ENCODE measurements at regions not wholly inside any gene's neighbourhood (a gene's known extent, or its start where the extent isn't known, plus 50 kb on each side); places are given as distances from the start of the nearest gene placed in this dataset.

DNA sequence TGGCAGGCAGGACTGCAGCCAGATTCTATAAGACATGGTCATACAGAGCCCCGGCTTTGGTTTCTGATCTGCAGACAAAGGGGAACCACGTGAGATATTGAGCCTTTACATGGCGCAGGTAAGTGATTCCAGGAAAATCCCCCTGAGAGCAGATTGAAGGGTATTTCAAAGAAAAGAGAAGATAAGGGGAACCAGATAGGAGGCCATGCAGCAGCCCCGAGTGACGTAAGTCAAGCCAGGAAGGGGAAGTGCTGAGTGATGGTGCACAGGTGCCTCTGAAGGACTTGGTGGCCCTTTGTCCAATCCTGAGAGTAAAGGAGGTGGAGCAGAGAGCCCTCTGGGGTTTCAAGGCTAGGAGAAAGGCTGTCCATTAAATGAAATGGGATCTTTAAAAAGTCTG is 329.0 kb downstream of the ACTR3B start:
- Histone ChIP-seq H3K27ac (ENCODE audit: low read length) (no peak overlapping the region), H3K9me3 (ENCODE audit: control insufficient read depth, insufficient read depth, low read depth, low read length) (no peaks in the 10 kb centered on the region), H3K36me3 (ENCODE audit: control insufficient read depth, insufficient read depth, low read length) (no peaks in the 10 kb centered on the region), H3K27me3 (ENCODE audit: control insufficient read depth, insufficient read depth, low read length) (peaks cover 11% of the 10 kb centered on the region; the same call in 1 of the 2 replicates), H3K4me3 (ENCODE audit: low read depth in 2 of 2, low read length in 2 of 2) (no peak overlapping the region), H3K4me1 (ENCODE audit: control insufficient read depth, insufficient read depth, low read length) (no peaks in the 10 kb centered on the region)
- in situ Hi-C loops (cut with HindIII; ENCODE audit: low pct_unique_long_range_greater_than_20kb, low sequenced_read_pairs) = no loop called here
- TF ChIP-seq SIN3A (IDR thresholded peaks at IDR 0.05; ENCODE audit: borderline replicate concordance, insufficient read depth, low read depth, low read length) (no peak), TCF7L2 (IDR thresholded peaks at IDR 0.05; ENCODE audit: low read depth, low read length) (no peak), POLR2AphosphoS5 (IDR thresholded peaks at IDR 0.05; ENCODE audit: low read depth, low read length) (no peak)
- TF ChIP-seq, protein P1, sequence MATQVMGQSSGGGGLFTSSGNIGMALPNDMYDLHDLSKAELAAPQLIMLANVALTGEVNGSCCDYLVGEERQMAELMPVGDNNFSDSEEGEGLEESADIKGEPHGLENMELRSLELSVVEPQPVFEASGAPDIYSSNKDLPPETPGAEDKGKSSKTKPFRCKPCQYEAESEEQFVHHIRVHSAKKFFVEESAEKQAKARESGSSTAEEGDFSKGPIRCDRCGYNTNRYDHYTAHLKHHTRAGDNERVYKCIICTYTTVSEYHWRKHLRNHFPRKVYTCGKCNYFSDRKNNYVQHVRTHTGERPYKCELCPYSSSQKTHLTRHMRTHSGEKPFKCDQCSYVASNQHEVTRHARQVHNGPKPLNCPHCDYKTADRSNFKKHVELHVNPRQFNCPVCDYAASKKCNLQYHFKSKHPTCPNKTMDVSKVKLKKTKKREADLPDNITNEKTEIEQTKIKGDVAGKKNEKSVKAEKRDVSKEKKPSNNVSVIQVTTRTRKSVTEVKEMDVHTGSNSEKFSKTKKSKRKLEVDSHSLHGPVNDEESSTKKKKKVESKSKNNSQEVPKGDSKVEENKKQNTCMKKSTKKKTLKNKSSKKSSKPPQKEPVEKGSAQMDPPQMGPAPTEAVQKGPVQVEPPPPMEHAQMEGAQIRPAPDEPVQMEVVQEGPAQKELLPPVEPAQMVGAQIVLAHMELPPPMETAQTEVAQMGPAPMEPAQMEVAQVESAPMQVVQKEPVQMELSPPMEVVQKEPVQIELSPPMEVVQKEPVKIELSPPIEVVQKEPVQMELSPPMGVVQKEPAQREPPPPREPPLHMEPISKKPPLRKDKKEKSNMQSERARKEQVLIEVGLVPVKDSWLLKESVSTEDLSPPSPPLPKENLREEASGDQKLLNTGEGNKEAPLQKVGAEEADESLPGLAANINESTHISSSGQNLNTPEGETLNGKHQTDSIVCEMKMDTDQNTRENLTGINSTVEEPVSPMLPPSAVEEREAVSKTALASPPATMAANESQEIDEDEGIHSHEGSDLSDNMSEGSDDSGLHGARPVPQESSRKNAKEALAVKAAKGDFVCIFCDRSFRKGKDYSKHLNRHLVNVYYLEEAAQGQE (IDR thresholded peaks at IDR 0.05; ENCODE audit: insufficient read depth in 1 of 2, low read depth in 2 of 2, low read length in 1 of 2) = no peak
- TF ChIP-seq, protein P2, sequence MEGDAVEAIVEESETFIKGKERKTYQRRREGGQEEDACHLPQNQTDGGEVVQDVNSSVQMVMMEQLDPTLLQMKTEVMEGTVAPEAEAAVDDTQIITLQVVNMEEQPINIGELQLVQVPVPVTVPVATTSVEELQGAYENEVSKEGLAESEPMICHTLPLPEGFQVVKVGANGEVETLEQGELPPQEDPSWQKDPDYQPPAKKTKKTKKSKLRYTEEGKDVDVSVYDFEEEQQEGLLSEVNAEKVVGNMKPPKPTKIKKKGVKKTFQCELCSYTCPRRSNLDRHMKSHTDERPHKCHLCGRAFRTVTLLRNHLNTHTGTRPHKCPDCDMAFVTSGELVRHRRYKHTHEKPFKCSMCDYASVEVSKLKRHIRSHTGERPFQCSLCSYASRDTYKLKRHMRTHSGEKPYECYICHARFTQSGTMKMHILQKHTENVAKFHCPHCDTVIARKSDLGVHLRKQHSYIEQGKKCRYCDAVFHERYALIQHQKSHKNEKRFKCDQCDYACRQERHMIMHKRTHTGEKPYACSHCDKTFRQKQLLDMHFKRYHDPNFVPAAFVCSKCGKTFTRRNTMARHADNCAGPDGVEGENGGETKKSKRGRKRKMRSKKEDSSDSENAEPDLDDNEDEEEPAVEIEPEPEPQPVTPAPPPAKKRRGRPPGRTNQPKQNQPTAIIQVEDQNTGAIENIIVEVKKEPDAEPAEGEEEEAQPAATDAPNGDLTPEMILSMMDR (IDR thresholded peaks at IDR 0.05) = no peak
- ChIA-PET POLR2A (no interaction called here), CTCF (no interaction called here)
- intact Hi-C loops (cut with micrococcal nuclease; ENCODE audit: unreplicated experiment) = no loop called here
- BruUV-seq (replicated peaks) = no TSS peak
- no peak for ATAC-seq
- no peak for DNase-seq (ENCODE audit: low read depth, low spot score)

DNA sequence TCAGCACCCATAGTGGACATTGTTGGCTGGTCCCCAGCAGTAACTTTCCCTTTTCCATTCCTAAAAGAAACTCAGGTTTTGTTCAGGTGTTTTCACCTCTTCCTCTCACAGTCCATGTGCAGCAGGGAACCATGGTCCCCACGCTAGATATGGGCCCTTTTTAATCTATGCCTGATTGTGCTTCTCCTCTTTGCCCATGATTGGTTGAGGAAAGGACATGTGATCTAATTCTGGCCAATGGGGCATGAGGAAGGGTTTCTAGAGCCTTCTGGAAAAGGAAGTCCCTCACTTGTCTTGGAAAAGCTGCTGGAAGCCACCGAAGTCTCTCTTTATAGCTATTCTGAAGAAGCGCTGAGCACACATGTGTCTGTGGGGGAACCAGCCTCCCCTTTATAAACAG is 330.7 kb downstream of the ACTR3B start:
- Histone ChIP-seq H3K9me3 (ENCODE audit: control insufficient read depth, insufficient read depth, low read depth, low read length) (no peaks in the 10 kb centered on the region), H3K4me1 (ENCODE audit: control insufficient read depth, insufficient read depth, low read length) (no peaks in the 10 kb centered on the region), H3K27me3 (ENCODE audit: control insufficient read depth, insufficient read depth, low read length) (peaks cover 13% of the 10 kb centered on the region), H3K4me3 (ENCODE audit: low read depth in 2 of 2, low read length in 2 of 2) (no peak overlapping the region), H3K36me3 (ENCODE audit: control insufficient read depth, insufficient read depth, low read length) (no peaks in the 10 kb centered on the region), H3K27ac (ENCODE audit: low read length) (no peak overlapping the region)
- in situ Hi-C loops (cut with HindIII; ENCODE audit: low pct_unique_long_range_greater_than_20kb, low sequenced_read_pairs) (no loop called here), intact Hi-C loops (cut with micrococcal nuclease; ENCODE audit: unreplicated experiment) (no loop called here)
- no peak for ATAC-seq
- ChIA-PET CTCF (no interaction called here), POLR2A (no interaction called here)
- no peak for DNase-seq (ENCODE audit: low read depth, low spot score)
- no TSS peak for BruUV-seq (replicated peaks)
- TF ChIP-seq SIN3A (IDR thresholded peaks at IDR 0.05; ENCODE audit: borderline replicate concordance, insufficient read depth, low read depth, low read length) (no peak), POLR2AphosphoS5 (IDR thresholded peaks at IDR 0.05; ENCODE audit: low read depth, low read length) (no peak)

DNA sequence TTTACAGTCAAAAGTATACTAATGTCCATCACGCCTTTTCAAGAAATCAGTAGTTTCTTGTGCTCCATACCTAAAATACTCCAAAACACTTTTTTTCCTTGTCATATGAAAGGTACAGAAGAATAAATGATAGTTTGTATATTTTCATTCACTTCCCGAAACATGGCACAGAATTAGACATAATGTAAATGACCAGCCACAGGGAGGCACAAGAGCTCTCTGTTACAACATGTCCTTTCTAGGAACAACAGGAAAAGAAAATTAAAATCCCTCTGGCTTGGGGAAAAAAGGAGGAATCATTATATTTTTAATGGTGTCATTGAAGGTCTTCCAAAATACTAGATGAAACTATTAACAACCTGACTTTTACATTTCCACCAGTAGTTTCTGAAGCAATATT is 331.2 kb downstream of the ACTR3B start:
- H3K4me1 ChIP-seq (ENCODE audit: control insufficient read depth, insufficient read depth, low read length) = no peaks in the 10 kb centered on the region
- peaks cover 15% of the 10 kb centered on the region for H3K27me3 ChIP-seq (ENCODE audit: control insufficient read depth, insufficient read depth, low read length)
- no peak overlapping the region for H3K27ac ChIP-seq (ENCODE audit: low read length)
- BruUV-seq (replicated peaks) = no TSS peak
- DNase-seq (ENCODE audit: low read depth, low spot score) = no peak
- in situ Hi-C loops (cut with HindIII; ENCODE audit: low pct_unique_long_range_greater_than_20kb, low sequenced_read_pairs) = no loop called here
- TF ChIP-seq, protein P2 (IDR thresholded peaks at IDR 0.05) = peak; percentile 23; the same call in 1 of the 2 replicates
- TF ChIP-seq SIN3A (IDR thresholded peaks at IDR 0.05; ENCODE audit: borderline replicate concordance, insufficient read depth, low read depth, low read length) = no peak
- no peaks in the 10 kb centered on the region for H3K9me3 ChIP-seq (ENCODE audit: control insufficient read depth, insufficient read depth, low read depth, low read length)
- no peaks in the 10 kb centered on the region for H3K36me3 ChIP-seq (ENCODE audit: control insufficient read depth, insufficient read depth, low read length)
- intact Hi-C loops (cut with micrococcal nuclease; ENCODE audit: unreplicated experiment) = no loop called here
- ChIA-PET POLR2A (no interaction called here), CTCF (no interaction called here)
- no peak overlapping the region for H3K4me3 ChIP-seq (ENCODE audit: low read depth in 2 of 2, low read length in 2 of 2)
- ATAC-seq = no peak
